H1 (cell line): ENCODE measurements at regions not wholly inside any gene's neighbourhood (a gene's known extent, or its start where the extent isn't known, plus 50 kb on each side); places are given as distances from the start of the nearest gene placed in this dataset.

Experiments used
- CTCF ChIA-PET: fragments of 300-600 bp; sonication (Branson Sonifier 250); formaldehyde crosslinking; loops from one replicate; lab custom pipeline; 2021; ENCODE audit not compliant: partially characterized antibody; lab: Charles Lee
- POLR2A ChIA-PET: fragments of 300-600 bp; sonication (Branson Sonifier 250); formaldehyde crosslinking; loops from one replicate; lab custom pipeline; 2021; ENCODE audit warnings: inconsistent platforms; ENCODE audit not compliant: partially characterized antibody; lab: Charles Lee
- DNase-seq, 2 experiments: peaks; one replicate each; pipeline versions ENCODE4 v3.0.0 to v3.0.0-alpha.2; 2010 to 2022; ENCODE audit warnings: low spot score in 2 of 2, low read depth in 1 of 2, mixed read lengths in 1 of 2
- FAIRE-seq: peaks from 2 replicates; lab custom pipeline; 2011; peaks lifted over from hg19 to GRCh38; lab: Jason Lieb, UNC
- H2AFZ ChIP-seq: 2 replicates; pipeline ENCODE4 v1.8.1; 2012; ENCODE audit warnings: low read length, inconsistent platforms
- H2AK5ac ChIP-seq: 2 replicates; pipeline ENCODE4 v1.6.1; 2013; ENCODE audit warnings: low read depth, low read length
- H2BK120ac ChIP-seq: replicated peaks from 2 replicates; pipeline ENCODE3; 2013; ENCODE audit warnings: low read depth, low read length, inconsistent platforms
- H2BK12ac ChIP-seq: 2 replicates; pipeline ENCODE4 v1.6.1; 2013; ENCODE audit warnings: low read depth, low read length
- H2BK15ac ChIP-seq: 2 replicates; pipeline ENCODE4 v1.6.1; 2013; ENCODE audit warnings: low read length
- H2BK20ac ChIP-seq: 2 replicates; pipeline ENCODE4 v1.6.1; 2013; ENCODE audit warnings: low read length
- H2BK5ac ChIP-seq: 2 replicates; pipeline ENCODE4 v1.6.1; 2013; ENCODE audit warnings: low read depth, low read length
- H3K14ac ChIP-seq: 2 replicates; pipeline ENCODE4 v1.6.1; 2013; ENCODE audit warnings: inconsistent platforms; ENCODE audit not compliant: insufficient read length
- H3K18ac ChIP-seq: 2 replicates; pipeline ENCODE4 v1.6.1; 2013; ENCODE audit warnings: low read length; ENCODE audit errors: extremely low read depth
- H3K23ac ChIP-seq: 2 replicates; pipeline ENCODE4 v1.6.1; 2013; ENCODE audit warnings: inconsistent platforms; ENCODE audit not compliant: insufficient read length
- H3K23me2 ChIP-seq: 2 replicates; pipeline ENCODE4 v1.6.1; 2013; ENCODE audit warnings: low read depth, low read length
- H3K27ac ChIP-seq: 2 replicates; pipeline ENCODE4 v1.6.1; 2011; ENCODE audit warnings: low read depth, low read length, inconsistent platforms
- H3K27me3 ChIP-seq, 4 experiments: replicated peaks in 1 of 4; 1 replicate in 1 of 4; 2 replicates in 3 of 4; pipeline versions ENCODE4 v1.6.1 to v1.8.1; 2011 to 2013; ENCODE audit warnings: low read length in 3 of 4, mild to moderate bottlenecking in 3 of 4, inconsistent platforms in 2 of 4, mixed read lengths in 2 of 4, moderate library complexity in 1 of 4; ENCODE audit not compliant: control insufficient read depth in 3 of 4, insufficient read depth in 3 of 4; ENCODE audit errors: extremely low read depth in 1 of 4
- H3K36me3 ChIP-seq, 4 experiments: 2 replicates each; pipeline versions ENCODE4 v1.6.1 to v1.8.1; 2011 to 2013; ENCODE audit warnings: mild to moderate bottlenecking in 4 of 4, low read length in 3 of 4, moderate library complexity in 2 of 4, control low read depth in 1 of 4, inconsistent platforms in 1 of 4; ENCODE audit not compliant: insufficient read depth in 4 of 4, control insufficient read depth in 2 of 4
- H3K4ac ChIP-seq: replicated peaks from 2 replicates; pipeline ENCODE3; 2013; ENCODE audit warnings: low read length, low read depth, mixed read lengths, inconsistent platforms; ENCODE audit not compliant: insufficient read length
- H3K4me1 ChIP-seq, 4 experiments: replicated peaks in 1 of 4; 1 replicate in 1 of 4; 2 replicates in 3 of 4; pipeline versions ENCODE4 v1.6.1 to v1.8.1; 2011 to 2013; ENCODE audit warnings: low read length in 3 of 4, inconsistent platforms in 2 of 4, mixed read lengths in 1 of 4; ENCODE audit not compliant: insufficient read depth in 4 of 4, control insufficient read depth in 3 of 4
- H3K4me2 ChIP-seq, 2 experiments: 2 replicates each; pipeline versions ENCODE4 v1.6.1 to v1.8.1; 2011 to 2013; ENCODE audit warnings: low read depth in 2 of 2, low read length in 2 of 2, control low read depth in 1 of 2, inconsistent platforms in 1 of 2, mild to moderate bottlenecking in 1 of 2; ENCODE audit not compliant: insufficient read depth in 1 of 2
- H3K4me3 ChIP-seq, 4 experiments: fragments of 200-600, 300-600 bp in 1 of 4; sonication (generic), shearing (Covaris generic), sonication (Bioruptor Twin) in 1 of 4; 2 replicates each; pipeline versions ENCODE4 v1.5.1 to v1.8.1; 2011 to 2016; ENCODE audit warnings: low read length in 4 of 4, low read depth in 3 of 4, control low read depth in 2 of 4, inconsistent platforms in 2 of 4, mild to moderate bottlenecking in 2 of 4, mixed read lengths in 1 of 4, moderate library complexity in 1 of 4; ENCODE audit not compliant: insufficient read depth in 2 of 4; ENCODE audit errors: extremely low read depth in 1 of 4
- H3K56ac ChIP-seq: replicated peaks from 2 replicates; pipeline ENCODE3; 2013; ENCODE audit warnings: low read depth, mild to moderate bottlenecking, mixed read lengths, low read length, inconsistent platforms; ENCODE audit not compliant: insufficient read length
- H3K79me1 ChIP-seq: 2 replicates; pipeline ENCODE4 v1.6.1; 2013; ENCODE audit warnings: low read depth, low read length, control low read depth
- H3K79me2 ChIP-seq, 2 experiments: 2 replicates each; pipeline versions ENCODE4 v1.6.1 to v1.8.1; 2012 to 2013; ENCODE audit warnings: low read length in 2 of 2, mild to moderate bottlenecking in 2 of 2, inconsistent platforms in 1 of 2; ENCODE audit not compliant: insufficient read depth in 2 of 2, control insufficient read depth in 1 of 2
- H3K9ac ChIP-seq, 4 experiments: replicated peaks in 1 of 4; 1 replicate in 1 of 4; 2 replicates in 3 of 4; pipeline versions ENCODE4 v1.6.1 to v1.8.1; 2011 to 2013; ENCODE audit warnings: low read depth in 3 of 4, low read length in 3 of 4, control low read depth in 2 of 4, mild to moderate bottlenecking in 2 of 4, moderate library complexity in 2 of 4, inconsistent platforms in 1 of 4; ENCODE audit errors: extremely low read depth in 1 of 4
- H3K9me3 ChIP-seq, 2 experiments: 2 replicates each; pipeline versions ENCODE4 v1.6.1 to v1.8.1; 2012 to 2013; ENCODE audit warnings: mild to moderate bottlenecking in 2 of 2, moderate library complexity in 2 of 2, control low read depth in 1 of 2, inconsistent platforms in 1 of 2, low read depth in 1 of 2, low read length in 1 of 2, mixed read lengths in 1 of 2; ENCODE audit not compliant: insufficient read depth in 2 of 2
- H4K20me1 ChIP-seq, 2 experiments: replicated peaks in 1 of 2; 2 replicates each; pipeline versions ENCODE3 to v1.8.1; 2011 to 2013; ENCODE audit warnings: inconsistent platforms in 2 of 2, low read length in 2 of 2, mild to moderate bottlenecking in 1 of 2; ENCODE audit not compliant: insufficient read depth in 2 of 2, control insufficient read depth in 1 of 2
- H4K5ac ChIP-seq: 2 replicates; pipeline ENCODE4 v1.6.1; 2013; ENCODE audit warnings: low read length, low read depth, mixed read lengths, inconsistent platforms; ENCODE audit not compliant: insufficient read length
- H4K8ac ChIP-seq: 2 replicates; pipeline ENCODE4 v1.8.0; 2013; ENCODE audit warnings: mild to moderate bottlenecking, moderate library complexity, low read length, inconsistent platforms; ENCODE audit not compliant: insufficient read depth; ENCODE audit errors: extremely low read depth
- H4K91ac ChIP-seq: replicated peaks from 2 replicates; pipeline ENCODE3; 2013; ENCODE audit warnings: low read length, mixed read lengths, inconsistent platforms; ENCODE audit not compliant: insufficient read length
- CBX8 ChIP-seq: fragments of 300-800, 300-1000 bp; sonication (generic); IDR thresholded peaks from 2 replicates; pipeline ENCODE4 v1.7.1; 2016; ENCODE audit warnings: low read depth, low read length, borderline replicate concordance
- CHD1 ChIP-seq: IDR thresholded peaks from 2 replicates; pipeline ENCODE4 v1.6.1; 2012; ENCODE audit warnings: low read depth, low read length, improper control_type of control experiment
- CHD2 ChIP-seq: IDR thresholded peaks from 2 replicates; pipeline ENCODE4 v1.6.1; 2012; ENCODE audit warnings: low read length, improper control_type of control experiment
- POLR2A ChIP-seq, 2 experiments: IDR thresholded peaks; 1 replicate in 1 of 2; 2 replicates in 1 of 2; pipeline ENCODE4 v1.6.1; 2011; ENCODE audit warnings: low read depth in 2 of 2, low read length in 2 of 2, mild to moderate bottlenecking in 2 of 2; ENCODE audit errors: control extremely low read depth in 1 of 2
- YY1 ChIP-seq: IDR thresholded peaks from 2 replicates; pipeline ENCODE4 v1.6.1; 2011; ENCODE audit warnings: low read depth, mild to moderate bottlenecking, low read length
- WGBS, 2 experiments: shearing (Covaris generic) in 1 of 2; methylation state at CpG; one replicate each; pipeline versions ENCODE4 v1.1.6 to v1.1.7; 2013 to 2015; ENCODE audit warnings: low lambda C conversion rate in 2 of 2, mixed read lengths in 2 of 2, inconsistent platforms in 1 of 2, low coverage in 1 of 2, missing lambda C conversion rate in 1 of 2; ENCODE audit not compliant: insufficient replicate concordance in 2 of 2, insufficient coverage in 1 of 2, insufficient read length in 1 of 2; ENCODE audit errors: extremely low coverage in 1 of 2, missing lambda C conversion rate in 1 of 2; 5-methylcytosine and 5-hydroxymethylcytosine counted together
- TF ChIP-seq, protein P1 (sequence below): IDR thresholded peaks from 2 replicates; pipeline ENCODE4 v1.6.1; 2012; ENCODE audit warnings: low read length, inconsistent platforms

GRCh38 chr21:39055167-39055767, 128.0 kb downstream of the PSMG1 start:
- Histone ChIP-seq H3K79me2 (no peaks in the 10 kb centered on the region), H3K56ac (no peak overlapping the region), H3K27me3 (no peaks in the 10 kb centered on the region), H2BK20ac (no peak overlapping the region), H3K23ac (no peak overlapping the region), H2AFZ (no peak overlapping the region), H3K14ac (no peak overlapping the region), H2AK5ac (no peak overlapping the region), H2BK12ac (no peak overlapping the region), H3K23me2 (no peaks in the 10 kb centered on the region), H3K4me1 (no peaks in the 10 kb centered on the region), H4K8ac (no peak overlapping the region), H3K36me3 (no peaks in the 10 kb centered on the region), H2BK120ac (no peak overlapping the region), H3K9me3 (no peaks in the 10 kb centered on the region), H4K20me1 (no peaks in the 10 kb centered on the region), H3K79me1 (no peaks in the 10 kb centered on the region), H3K4me3 (no peak overlapping the region), H2BK5ac (no peak overlapping the region), H4K5ac (no peak overlapping the region), H3K4ac (no peak overlapping the region), H3K27ac (no peak overlapping the region), H3K9ac (no peak overlapping the region), H3K18ac (no peak overlapping the region), H4K91ac (no peak overlapping the region), H3K4me2 (no peak overlapping the region), H2BK15ac (no peak overlapping the region)
- 92% methylated on average over 6 of the region's 6 CpGs; no CpG with 5 or more reads in 1 of the 2 experiments for WGBS, 2 experiments
- ChIA-PET CTCF (interaction anchor here (1.1 to 1.7 kb wide), 2 partner anchors 37 to 71 kb away, joined by 3 to 4 read pairs; no protein-coding TSS in a partner anchor), POLR2A (no interaction called here)
- DNase-seq, result no peak
- no peak for FAIRE-seq
- TF ChIP-seq YY1 (no peak), CBX8 (no peak), CHD1 (no peak), CHD2 (no peak), POLR2A (IDR thresholded peaks at IDR 0.05; ENCODE audit: control extremely low read depth in 1 of 2, low read depth in 2 of 2, low read length in 2 of 2) (no peak)
- TF ChIP-seq, protein P1, sequence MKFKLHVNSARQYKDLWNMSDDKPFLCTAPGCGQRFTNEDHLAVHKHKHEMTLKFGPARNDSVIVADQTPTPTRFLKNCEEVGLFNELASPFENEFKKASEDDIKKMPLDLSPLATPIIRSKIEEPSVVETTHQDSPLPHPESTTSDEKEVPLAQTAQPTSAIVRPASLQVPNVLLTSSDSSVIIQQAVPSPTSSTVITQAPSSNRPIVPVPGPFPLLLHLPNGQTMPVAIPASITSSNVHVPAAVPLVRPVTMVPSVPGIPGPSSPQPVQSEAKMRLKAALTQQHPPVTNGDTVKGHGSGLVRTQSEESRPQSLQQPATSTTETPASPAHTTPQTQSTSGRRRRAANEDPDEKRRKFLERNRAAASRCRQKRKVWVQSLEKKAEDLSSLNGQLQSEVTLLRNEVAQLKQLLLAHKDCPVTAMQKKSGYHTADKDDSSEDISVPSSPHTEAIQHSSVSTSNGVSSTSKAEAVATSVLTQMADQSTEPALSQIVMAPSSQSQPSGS, result no peak
